ENCODE measurements at regions not wholly inside any gene's neighbourhood (a gene's known extent, or its start where the extent isn't known, plus 50 kb on each side); places are given as distances from the start of the nearest gene placed in this dataset.
"Not testable (repeated sequence)": the region's sequence is repeated elsewhere in the genome, so short reads cannot be mapped to it uniquely, and the experiment has no call there.

GRCh38 chr3:48101301-48101650 lies 85.1 kb upstream of the MAP4 start:
- CTCF ChIA-PET = interaction anchor here (0.8 kb wide), 1 partner anchor 12 kb away, joined by 3 read pairs; no protein-coding TSS in a partner anchor
- POLR2A ChIA-PET; DNase-seq (ENCODE audit: extremely low spot score): not testable (repeated sequence)

GRCh38 chr3:48092270-48092669 lies 76.1 kb upstream of the MAP4 start:
- no peak for TF ChIP-seq CTCF (IDR thresholded peaks at IDR 0.05; ENCODE audit: control extremely low read depth, extremely low read depth, low read depth, missing control alignments)
- no peak for DNase-seq (ENCODE audit: extremely low spot score)
- POLR2A ChIA-PET = no interaction called here
- CTCF ChIA-PET = interaction anchor here (1.7 kb wide), 1 partner anchor 13 kb away, joined by 4 read pairs; no protein-coding TSS in a partner anchor

- ChIA-PET CTCF (interaction anchor here (0.7 to 1.5 kb wide), 3 partner anchors 8 to 21 kb away, joined by 3 to 5 read pairs (median 4); no protein-coding TSS in a partner anchor), POLR2A (interaction anchor here (0.6 to 0.7 kb wide), 2 partner anchors 32 to 118 kb away, joined by 4 to 6 read pairs; no protein-coding TSS in a partner anchor)
- TF ChIP-seq CTCF (IDR thresholded peaks at IDR 0.05; ENCODE audit: control extremely low read depth, extremely low read depth, low read depth, missing control alignments) = no peak
- no peak for DNase-seq (ENCODE audit: extremely low spot score)
These were observed 74.1 kb upstream of the MAP4 start for GRCh38 chr3:48090166-48090939.

GRCh38 chr3:48088749-48089466 lies 72.7 kb upstream of the MAP4 start:
- peak; percentile 98 for DNase-seq (ENCODE audit: extremely low spot score)
- ChIA-PET POLR2A (interaction anchor here (0.6 to 1.6 kb wide), 4 partner anchors 9 to 1390 kb away, joined by 3 to 5 read pairs (median 4); no protein-coding TSS in a partner anchor), CTCF (interaction anchor here (0.8 to 1.5 kb wide), 9 partner anchors 9 to 347 kb away, joined by 3 to 7 read pairs (median 3); no protein-coding TSS in a partner anchor)
- no peak for TF ChIP-seq CTCF (IDR thresholded peaks at IDR 0.05; ENCODE audit: control extremely low read depth, extremely low read depth, low read depth, missing control alignments)

GRCh38 chr3:48088056-48088748 lies 72.0 kb upstream of the MAP4 start:
- ChIA-PET POLR2A (interaction anchor here (0.6 to 1.6 kb wide), 3 partner anchors 9 to 75 kb away, joined by 3 to 4 read pairs (median 3); no protein-coding TSS in a partner anchor), CTCF (interaction anchor here (0.8 to 1.5 kb wide), 6 partner anchors 20 to 98 kb away, joined by 3 to 7 read pairs (median 3); no protein-coding TSS in a partner anchor)
- TF ChIP-seq CTCF (IDR thresholded peaks at IDR 0.05; ENCODE audit: control extremely low read depth, extremely low read depth, low read depth, missing control alignments) = no peak
- DNase-seq (ENCODE audit: extremely low spot score) = no peak

- POLR2A ChIA-PET = no interaction called here
- CTCF ChIA-PET = interaction anchor here (0.7 kb wide), 1 partner anchor 272 kb away, joined by 4 read pairs; no protein-coding TSS in a partner anchor
- no peak for DNase-seq (ENCODE audit: extremely low spot score)
- TF ChIP-seq CTCF (IDR thresholded peaks at IDR 0.05; ENCODE audit: control extremely low read depth, extremely low read depth, low read depth, missing control alignments) = no peak
These were observed 70.5 kb upstream of the MAP4 start for GRCh38 chr3:48086705-48087104.
